B cell (primary cell): ENCODE measurements at regions not wholly inside any gene's neighbourhood (a gene's known extent, or its start where the extent isn't known, plus 50 kb on each side); places are given as distances from the start of the nearest gene placed in this dataset.

Source experiments
- ATAC-seq: fragments of 200-7000 bp; cut with Tn5 transposase; one replicate; pipeline ENCODE4 v1.10.0; 2021; ENCODE audit warnings: low read depth, mild to moderate bottlenecking, moderate number of reproducible peaks, moderate library complexity
- CTCF ChIA-PET: fragments of 350-600 bp; sonication (Branson Sonifier 250); formaldehyde crosslinking; loops from one replicate; lab custom pipeline; 2021; ENCODE audit warnings: antibody characterized with exemption, inconsistent platforms; lab: Charles Lee
- POLR2A ChIA-PET: fragments of 350-600 bp; sonication (Branson Sonifier 250); formaldehyde crosslinking; loops from one replicate; lab custom pipeline; 2021; ENCODE audit warnings: antibody characterized with exemption; lab: Charles Lee
- DNase-seq: peaks from one replicate; pipeline ENCODE4 v3.0.0; 2013
- H2AFZ ChIP-seq: 2 replicates; pipeline ENCODE4 v1.6.1; 2012; ENCODE audit warnings: mild to moderate bottlenecking, low read depth, low read length; ENCODE audit not compliant: insufficient read depth, poor library complexity, severe bottlenecking
- H3K27ac ChIP-seq, 2 donors: 1 replicate in 1 of 2; 2 replicates in 1 of 2; pipeline ENCODE4 v1.5.1; 2012 to 2013; ENCODE audit warnings: low read length in 2 of 2, mild to moderate bottlenecking in 2 of 2, moderate library complexity in 1 of 2
- H3K27me3 ChIP-seq, 4 experiments: fragments of 200-600 bp in 1 of 4; sonication (generic) in 1 of 4; replicated peaks in 1 of 4; 1 replicate in 2 of 4; 2 replicates in 2 of 4; pipeline versions ENCODE4 v1.6.1 to v1.7.0; 2013 to 2016; ENCODE audit warnings: low read length in 3 of 4, mild to moderate bottlenecking in 2 of 4, mixed read lengths in 1 of 4, moderate library complexity in 1 of 4; ENCODE audit not compliant: insufficient read depth in 4 of 4, control insufficient read depth in 3 of 4; ENCODE audit errors: control extremely low read depth in 1 of 4
- H3K36me3 ChIP-seq, 2 experiments: replicated peaks in 1 of 2; 1 replicate in 1 of 2; 2 replicates in 1 of 2; pipeline versions ENCODE4 v1.6.1 to v1.7.1; 2013; ENCODE audit warnings: low read length in 1 of 2; ENCODE audit not compliant: insufficient read depth in 2 of 2, control insufficient read depth in 1 of 2; ENCODE audit errors: control extremely low read depth in 1 of 2, extremely low read depth in 1 of 2
- H3K4me1 ChIP-seq, 2 donors: fragments of 200-600 bp in 1 of 2; sonication (generic) in 1 of 2; 1 replicate in 1 of 2; 2 replicates in 1 of 2; pipeline versions ENCODE4 v1.5.1 to v1.6.1; 2013 to 2017; ENCODE audit warnings: low read length in 2 of 2; ENCODE audit not compliant: control insufficient read depth in 2 of 2, insufficient read depth in 2 of 2
- H3K4me2 ChIP-seq: replicated peaks from 2 replicates; pipeline ENCODE3; 2012; ENCODE audit warnings: mild to moderate bottlenecking, low read depth, low read length; ENCODE audit not compliant: poor library complexity, severe bottlenecking
- H3K4me3 ChIP-seq, 5 experiments: fragments of 200-600 bp in 1 of 5; sonication (generic) in 1 of 5; 1 replicate in 3 of 5; 2 replicates in 2 of 5; pipeline versions ENCODE4 v1.5.1 to v1.7.0; 2011 to 2016; ENCODE audit warnings: low read length in 4 of 5, mild to moderate bottlenecking in 4 of 5, low read depth in 2 of 5, control low read depth in 1 of 5, moderate library complexity in 1 of 5; ENCODE audit not compliant: insufficient read depth in 1 of 5; ENCODE audit errors: control extremely low read depth in 1 of 5, extremely low read depth in 1 of 5
- H3K79me2 ChIP-seq: fragments of 200-600 bp; sonication (generic); one replicate; pipeline ENCODE4 v1.6.0; 2016; ENCODE audit warnings: low read length; ENCODE audit not compliant: control insufficient read depth, insufficient read depth
- H3K9ac ChIP-seq: fragments of 200-600 bp; sonication (generic); 2 replicates; pipeline ENCODE4 v1.6.1; 2017; ENCODE audit warnings: mild to moderate bottlenecking, low read length, moderate library complexity
- H3K9me3 ChIP-seq, 3 donors: one replicate each; pipeline versions ENCODE4 v1.6.1 to v1.7.1; 2013; ENCODE audit warnings: low read length in 2 of 3; ENCODE audit not compliant: control insufficient read depth in 2 of 3, insufficient read depth in 1 of 3; ENCODE audit errors: control extremely low read depth in 1 of 3
- H4K20me1 ChIP-seq: 2 replicates; pipeline ENCODE4 v1.6.0; 2012; ENCODE audit warnings: mild to moderate bottlenecking, low read length; ENCODE audit not compliant: insufficient read depth, control insufficient read depth, poor library complexity, severe bottlenecking
- H3K27ac Mint-ChIP-seq: one replicate; pipeline ENCODE4 v1.8.0; 2021; ENCODE audit warnings: mixed read lengths
- H3K27me3 Mint-ChIP-seq: one replicate; pipeline ENCODE4 v1.8.0; 2021; ENCODE audit warnings: mixed read lengths
- H3K4me1 Mint-ChIP-seq: one replicate; pipeline ENCODE4 v1.8.0; 2021; ENCODE audit warnings: mixed read lengths
- H3K4me3 Mint-ChIP-seq: one replicate; pipeline ENCODE4 v1.8.0; 2021; ENCODE audit warnings: mixed read lengths
- H3K9me3 Mint-ChIP-seq: one replicate; pipeline ENCODE4 v1.8.0; 2022; ENCODE audit warnings: mixed read lengths; ENCODE audit not compliant: insufficient read depth
- EZH2 ChIP-seq: IDR thresholded peaks from 2 replicates; pipeline ENCODE4 v1.6.1; 2012; ENCODE audit warnings: borderline replicate concordance, low read depth, mild to moderate bottlenecking, moderate library complexity, low read length; ENCODE audit not compliant: insufficient read depth, poor library complexity, severe bottlenecking
- WGBS: methylation state at CpG from one replicate; pipeline ENCODE4 v1.1.5; 2013; ENCODE audit warnings: missing lambda C conversion rate; ENCODE audit not compliant: insufficient coverage; 5-methylcytosine and 5-hydroxymethylcytosine counted together
- intact Hi-C: fragments of 100-400 bp; cut with micrococcal nuclease; formaldehyde crosslinking; loops from one replicate; pipeline ENCODE4 v1.10.0; 2022
- TF ChIP-seq, protein P1 (sequence below): fragments of 200-600 bp; IDR thresholded peaks from one replicate; pipeline ENCODE4 v1.8.0; 2022; ENCODE audit warnings: antibody characterized with exemption, mild to moderate bottlenecking

GRCh38 chr18:75775121-75775520 lies 347.6 kb upstream of the SMIM21 start:
- no peak overlapping the region for H3K27ac Mint-ChIP-seq
- TF ChIP-seq, protein P1, sequence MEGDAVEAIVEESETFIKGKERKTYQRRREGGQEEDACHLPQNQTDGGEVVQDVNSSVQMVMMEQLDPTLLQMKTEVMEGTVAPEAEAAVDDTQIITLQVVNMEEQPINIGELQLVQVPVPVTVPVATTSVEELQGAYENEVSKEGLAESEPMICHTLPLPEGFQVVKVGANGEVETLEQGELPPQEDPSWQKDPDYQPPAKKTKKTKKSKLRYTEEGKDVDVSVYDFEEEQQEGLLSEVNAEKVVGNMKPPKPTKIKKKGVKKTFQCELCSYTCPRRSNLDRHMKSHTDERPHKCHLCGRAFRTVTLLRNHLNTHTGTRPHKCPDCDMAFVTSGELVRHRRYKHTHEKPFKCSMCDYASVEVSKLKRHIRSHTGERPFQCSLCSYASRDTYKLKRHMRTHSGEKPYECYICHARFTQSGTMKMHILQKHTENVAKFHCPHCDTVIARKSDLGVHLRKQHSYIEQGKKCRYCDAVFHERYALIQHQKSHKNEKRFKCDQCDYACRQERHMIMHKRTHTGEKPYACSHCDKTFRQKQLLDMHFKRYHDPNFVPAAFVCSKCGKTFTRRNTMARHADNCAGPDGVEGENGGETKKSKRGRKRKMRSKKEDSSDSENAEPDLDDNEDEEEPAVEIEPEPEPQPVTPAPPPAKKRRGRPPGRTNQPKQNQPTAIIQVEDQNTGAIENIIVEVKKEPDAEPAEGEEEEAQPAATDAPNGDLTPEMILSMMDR, result no peak
- TF ChIP-seq EZH2, result no peak
- no peaks in the 10 kb centered on the region for H3K36me3 ChIP-seq
- POLR2A ChIA-PET, result no interaction called here
- DNase-seq, result no peak
- no peak for ATAC-seq
- H3K27ac ChIP-seq, result no peak overlapping the region
- intact Hi-C loops, result no loop called here
- CTCF ChIA-PET, result no interaction called here
- H3K4me1 ChIP-seq, result no peaks in the 10 kb centered on the region
- H3K27me3 ChIP-seq, result no peaks in the 10 kb centered on the region
- H3K4me3 Mint-ChIP-seq, result no peak overlapping the region
- H3K9me3 ChIP-seq, result peaks cover 0 to 3% (median 0%) of the 10 kb centered on the region in 3 donors
- H3K4me2 ChIP-seq, result no peak overlapping the region
- no peaks in the 10 kb centered on the region for H3K4me1 Mint-ChIP-seq
- WGBS, result no CpG with 5 or more reads among the region's 2 CpGs
- H3K4me3 ChIP-seq, result no peak overlapping the region
- H3K79me2 ChIP-seq, result no peaks in the 10 kb centered on the region
- no peaks in the 10 kb centered on the region for H3K9me3 Mint-ChIP-seq
- no peaks in the 10 kb centered on the region for H4K20me1 ChIP-seq
- H3K9ac ChIP-seq, result no peak overlapping the region
- no peaks in the 10 kb centered on the region for H3K27me3 Mint-ChIP-seq
- no peak overlapping the region for H2AFZ ChIP-seq

DNA sequence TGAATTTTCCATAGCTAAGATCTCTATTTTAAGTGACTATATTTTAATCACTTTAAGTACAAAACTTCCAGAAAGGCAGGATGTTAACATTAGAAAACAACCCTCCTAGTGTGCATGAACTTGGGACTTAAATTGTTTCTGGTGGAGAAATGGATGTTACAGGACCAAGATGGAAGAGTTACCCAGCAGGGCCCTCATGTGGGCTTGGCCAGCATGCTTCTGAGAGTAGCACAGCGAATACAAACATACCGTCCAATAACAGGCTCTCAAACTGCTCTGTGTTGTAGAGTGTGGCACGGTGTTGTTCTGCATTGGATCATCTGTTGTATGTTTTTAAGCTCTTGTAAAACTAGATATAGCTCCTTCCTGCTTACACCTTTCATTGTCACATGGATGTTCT lies 346.1 kb upstream of the SMIM21 start:
- no peak for ATAC-seq
- Histone ChIP-seq H3K9me3 (peaks cover 0 to 3% (median 0%) of the 10 kb centered on the region in 3 donors), H3K4me2 (no peak overlapping the region), H3K4me3 (no peak overlapping the region), H3K4me1 (no peaks in the 10 kb centered on the region), H3K9ac (no peak overlapping the region), H3K36me3 (no peaks in the 10 kb centered on the region), H3K27ac (no peak overlapping the region), H4K20me1 (no peaks in the 10 kb centered on the region), H3K27me3 (no peaks in the 10 kb centered on the region), H2AFZ (no peak overlapping the region), H3K79me2 (no peaks in the 10 kb centered on the region)
- H3K4me1 Mint-ChIP-seq, result no peaks in the 10 kb centered on the region
- DNase-seq, result no peak
- ChIA-PET POLR2A (no interaction called here), CTCF (no interaction called here)
- H3K4me3 Mint-ChIP-seq, result no peak overlapping the region
- H3K27me3 Mint-ChIP-seq, result no peaks in the 10 kb centered on the region
- WGBS, result no CpG with 5 or more reads among the region's 3 CpGs
- H3K27ac Mint-ChIP-seq, result no peak overlapping the region
- no peak for TF ChIP-seq EZH2
- TF ChIP-seq, protein P1, result no peak
- intact Hi-C loops, result no loop called here
- H3K9me3 Mint-ChIP-seq, result no peaks in the 10 kb centered on the region
